ENCODE measurements at regions not wholly inside any gene's neighbourhood (a gene's known extent, or its start where the extent isn't known, plus 50 kb on each side); places are given as distances from the start of the nearest gene placed in this dataset.

DNA sequence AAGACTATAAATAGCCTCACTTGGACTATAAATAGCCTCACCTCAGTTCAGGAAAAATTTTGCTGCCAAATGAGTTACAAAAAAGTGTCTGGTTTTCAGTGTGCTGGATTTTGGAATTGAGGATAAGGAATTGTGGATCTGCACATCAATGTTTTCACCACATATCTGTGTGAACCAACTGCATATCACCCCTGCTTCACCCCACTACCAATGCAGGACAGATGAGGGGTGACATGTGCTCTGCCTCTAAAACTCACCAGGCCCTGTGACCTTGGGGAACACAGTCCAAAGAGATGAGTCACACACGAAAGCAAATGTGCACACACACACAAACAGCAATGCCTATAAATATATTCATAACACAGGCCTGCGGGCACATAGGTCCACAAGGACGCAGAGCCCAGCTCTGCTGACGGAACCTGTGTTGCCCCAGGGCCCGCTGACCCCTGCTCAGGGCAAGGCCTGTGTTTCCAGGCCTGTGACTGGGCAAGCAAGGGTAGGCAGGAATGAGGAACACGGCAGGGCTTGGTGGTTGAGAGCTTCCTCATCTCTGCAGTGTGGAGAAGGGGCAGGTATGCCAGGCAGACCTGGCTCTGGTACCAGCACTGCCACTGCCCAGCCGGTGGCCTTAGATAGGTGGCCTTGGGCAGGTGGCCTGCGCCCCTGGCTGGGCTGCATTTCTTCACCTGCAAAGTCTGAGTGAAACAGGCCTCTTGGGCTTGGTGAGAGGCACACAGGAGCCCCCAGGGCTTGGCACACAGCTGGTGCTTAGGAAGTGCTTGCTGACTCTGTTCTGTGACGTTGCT is 82.4 kb downstream of the ARL6IP4 start:
- 24% methylated on average over 4 of the region's 9 CpGs for WGBS (ENCODE audit: low lambda C conversion rate)
- no peaks in the 10 kb centered on the region for H3K27me3 ChIP-seq (ENCODE audit: control insufficient read depth in 1 of 2, insufficient read depth in 2 of 2, low read length in 2 of 2)
- H3K36me3 ChIP-seq (replicated peaks in 1 of 2; ENCODE audit: control insufficient read depth in 1 of 2, insufficient read depth in 2 of 2, low read length in 2 of 2): 0 out of 5 replicates have a peak, but pooled peaks cover 0 to 2% of the 10 kb centered on the region in 2 experiments
- in situ Hi-C loops (cut with HindIII; ENCODE audit: extremely low pct_ligation_motif_present, low pct_unique_long_range_greater_than_20kb) (no loop called here), intact Hi-C loops (cut with micrococcal nuclease; ENCODE audit: unreplicated experiment) (no loop called here)
- H4K20me1 ChIP-seq (ENCODE audit: insufficient read depth, low read length): no peaks in the 10 kb centered on the region
- peak overlapping the region; percentile 92 for H3K27ac ChIP-seq (ENCODE audit: extremely low read length, insufficient read depth, low read length)
- H2AFZ ChIP-seq (ENCODE audit: low read length): no peak overlapping the region
- DNase-seq (ENCODE audit: low spot score) (peak; percentile 91), ATAC-seq (peak; percentile 93), FAIRE-seq (peak; percentile 75)
- H3K4me3 ChIP-seq (replicated peaks in 1 of 3; ENCODE audit: insufficient read depth in 1 of 3, low read depth in 2 of 3, low read length in 3 of 3): peak overlapping the region in 1 of 3 experiments; percentile 53; a peak in 2 of 6 replicates
- CTCF ChIA-PET (ENCODE audit: low intra/inter-chr PET ratio, low total read pairs): no interaction called here
- H3K9me3 ChIP-seq (ENCODE audit: low read length): no peaks in the 10 kb centered on the region
- H3K4me2 ChIP-seq (ENCODE audit: low read depth, low read length): peak overlapping the region; percentile 69
- POLR2A ChIA-PET: interaction anchor here (0.7 to 3.2 kb wide), 9 partner anchors 12 to 170 kb away, joined by 3 to 10 read pairs (median 4); partner anchors contain the start of genes MPHOSPH9, MTRFR, OGFOD2 and PITPNM2
- peaks cover 33% of the 10 kb centered on the region for H3K4me1 ChIP-seq (ENCODE audit: insufficient read depth, low read length)
- no TSS peak for BruUV-seq (replicated peaks)
- peak overlapping the region; percentile 73 for H3K9ac ChIP-seq (ENCODE audit: insufficient read depth, low read depth, low read length)
- H3K79me2 ChIP-seq (ENCODE audit: insufficient read depth, low read length): peaks cover 3% of the 10 kb centered on the region
- TF ChIP-seq, protein P1, sequence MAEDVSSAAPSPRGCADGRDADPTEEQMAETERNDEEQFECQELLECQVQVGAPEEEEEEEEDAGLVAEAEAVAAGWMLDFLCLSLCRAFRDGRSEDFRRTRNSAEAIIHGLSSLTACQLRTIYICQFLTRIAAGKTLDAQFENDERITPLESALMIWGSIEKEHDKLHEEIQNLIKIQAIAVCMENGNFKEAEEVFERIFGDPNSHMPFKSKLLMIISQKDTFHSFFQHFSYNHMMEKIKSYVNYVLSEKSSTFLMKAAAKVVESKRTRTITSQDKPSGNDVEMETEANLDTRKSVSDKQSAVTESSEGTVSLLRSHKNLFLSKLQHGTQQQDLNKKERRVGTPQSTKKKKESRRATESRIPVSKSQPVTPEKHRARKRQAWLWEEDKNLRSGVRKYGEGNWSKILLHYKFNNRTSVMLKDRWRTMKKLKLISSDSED (CRISPR knock-in tag; IDR thresholded peaks at IDR 0.05): no peak
- TF ChIP-seq, protein P2, sequence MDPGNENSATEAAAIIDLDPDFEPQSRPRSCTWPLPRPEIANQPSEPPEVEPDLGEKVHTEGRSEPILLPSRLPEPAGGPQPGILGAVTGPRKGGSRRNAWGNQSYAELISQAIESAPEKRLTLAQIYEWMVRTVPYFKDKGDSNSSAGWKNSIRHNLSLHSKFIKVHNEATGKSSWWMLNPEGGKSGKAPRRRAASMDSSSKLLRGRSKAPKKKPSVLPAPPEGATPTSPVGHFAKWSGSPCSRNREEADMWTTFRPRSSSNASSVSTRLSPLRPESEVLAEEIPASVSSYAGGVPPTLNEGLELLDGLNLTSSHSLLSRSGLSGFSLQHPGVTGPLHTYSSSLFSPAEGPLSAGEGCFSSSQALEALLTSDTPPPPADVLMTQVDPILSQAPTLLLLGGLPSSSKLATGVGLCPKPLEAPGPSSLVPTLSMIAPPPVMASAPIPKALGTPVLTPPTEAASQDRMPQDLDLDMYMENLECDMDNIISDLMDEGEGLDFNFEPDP (CRISPR knock-in tag; conservative IDR thresholded peaks at IDR 0.05): no peak
- no peak for TF ChIP-seq RBFOX2 (IDR thresholded peaks at IDR 0.05; ENCODE audit: low read depth, low read length)
- TF ChIP-seq ZNF839 (CRISPR knock-in tag; IDR thresholded peaks at IDR 0.05; ENCODE audit: borderline replicate concordance): no peak
- no peak for TF ChIP-seq NONO (IDR thresholded peaks at IDR 0.05)
- TF ChIP-seq NONO (CRISPR knock-in tag; conservative IDR thresholded peaks at IDR 0.05): no peak
- no peak for TF ChIP-seq ZNF773 (CRISPR knock-in tag; IDR thresholded peaks at IDR 0.05; ENCODE audit: borderline replicate concordance)
- TF ChIP-seq, protein P3, sequence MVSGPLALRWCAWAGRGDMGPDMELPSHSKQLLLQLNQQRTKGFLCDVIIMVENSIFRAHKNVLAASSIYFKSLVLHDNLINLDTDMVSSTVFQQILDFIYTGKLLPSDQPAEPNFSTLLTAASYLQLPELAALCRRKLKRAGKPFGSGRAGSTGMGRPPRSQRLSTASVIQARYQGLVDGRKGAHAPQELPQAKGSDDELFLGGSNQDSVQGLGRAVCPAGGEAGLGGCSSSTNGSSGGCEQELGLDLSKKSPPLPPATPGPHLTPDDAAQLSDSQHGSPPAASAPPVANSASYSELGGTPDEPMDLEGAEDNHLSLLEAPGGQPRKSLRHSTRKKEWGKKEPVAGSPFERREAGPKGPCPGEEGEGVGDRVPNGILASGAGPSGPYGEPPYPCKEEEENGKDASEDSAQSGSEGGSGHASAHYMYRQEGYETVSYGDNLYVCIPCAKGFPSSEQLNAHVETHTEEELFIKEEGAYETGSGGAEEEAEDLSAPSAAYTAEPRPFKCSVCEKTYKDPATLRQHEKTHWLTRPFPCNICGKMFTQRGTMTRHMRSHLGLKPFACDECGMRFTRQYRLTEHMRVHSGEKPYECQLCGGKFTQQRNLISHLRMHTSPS (CRISPR knock-in tag; IDR thresholded peaks at IDR 0.05; ENCODE audit: low read depth): peak; percentile 98
- TF ChIP-seq ZNF180 (CRISPR knock-in tag; IDR thresholded peaks at IDR 0.05; ENCODE audit: borderline replicate concordance, low read depth): no peak
- no peak for TF ChIP-seq IKZF4 (CRISPR knock-in tag; IDR thresholded peaks at IDR 0.05; ENCODE audit: borderline replicate concordance, low read depth, not compliant biosample characterization)
- peak; percentile 41; the same call in 1 of the 2 replicates for TF ChIP-seq TBX2 (CRISPR knock-in tag; IDR thresholded peaks at IDR 0.05; ENCODE audit: borderline replicate concordance)
- no peak for TF ChIP-seq SYNCRIP (IDR thresholded peaks at IDR 0.05; ENCODE audit: insufficient read depth, low read depth, low read length)
- TF ChIP-seq, protein P4, sequence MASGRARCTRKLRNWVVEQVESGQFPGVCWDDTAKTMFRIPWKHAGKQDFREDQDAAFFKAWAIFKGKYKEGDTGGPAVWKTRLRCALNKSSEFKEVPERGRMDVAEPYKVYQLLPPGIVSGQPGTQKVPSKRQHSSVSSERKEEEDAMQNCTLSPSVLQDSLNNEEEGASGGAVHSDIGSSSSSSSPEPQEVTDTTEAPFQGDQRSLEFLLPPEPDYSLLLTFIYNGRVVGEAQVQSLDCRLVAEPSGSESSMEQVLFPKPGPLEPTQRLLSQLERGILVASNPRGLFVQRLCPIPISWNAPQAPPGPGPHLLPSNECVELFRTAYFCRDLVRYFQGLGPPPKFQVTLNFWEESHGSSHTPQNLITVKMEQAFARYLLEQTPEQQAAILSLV (CRISPR knock-in tag; IDR thresholded peaks at IDR 0.05; ENCODE audit: borderline replicate concordance): no peak
- TF ChIP-seq ISX (CRISPR knock-in tag; conservative IDR thresholded peaks at IDR 0.05): no peak
- TF ChIP-seq, protein P5, sequence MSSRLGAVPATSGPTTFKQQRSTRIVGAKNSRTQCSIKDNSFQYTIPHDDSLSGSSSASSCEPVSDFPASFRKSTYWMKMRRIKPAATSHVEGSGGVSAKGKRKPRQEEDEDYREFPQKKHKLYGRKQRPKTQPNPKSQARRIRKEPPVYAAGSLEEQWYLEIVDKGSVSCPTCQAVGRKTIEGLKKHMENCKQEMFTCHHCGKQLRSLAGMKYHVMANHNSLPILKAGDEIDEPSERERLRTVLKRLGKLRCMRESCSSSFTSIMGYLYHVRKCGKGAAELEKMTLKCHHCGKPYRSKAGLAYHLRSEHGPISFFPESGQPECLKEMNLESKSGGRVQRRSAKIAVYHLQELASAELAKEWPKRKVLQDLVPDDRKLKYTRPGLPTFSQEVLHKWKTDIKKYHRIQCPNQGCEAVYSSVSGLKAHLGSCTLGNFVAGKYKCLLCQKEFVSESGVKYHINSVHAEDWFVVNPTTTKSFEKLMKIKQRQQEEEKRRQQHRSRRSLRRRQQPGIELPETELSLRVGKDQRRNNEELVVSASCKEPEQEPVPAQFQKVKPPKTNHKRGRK (CRISPR knock-in tag; IDR thresholded peaks at IDR 0.05): no peak
- no peak for TF ChIP-seq AGO2 (optimal IDR thresholded peaks at IDR 0.05; ENCODE audit: low read depth, low read length)

All from HepG2 (cell line).